Psoas muscle (tissue), 7 donors: ENCODE measurements at regions not wholly inside any gene's neighbourhood (a gene's known extent, or its start where the extent isn't known, plus 50 kb on each side); places are given as distances from the start of the nearest gene placed in this dataset.

Experiments
- ATAC-seq, 4 donors: fragments of 200-7000 bp; cut with Tn5 transposase; one replicate each; pipeline ENCODE4 v1.9.1; 2020; ENCODE audit warnings: moderate library complexity in 3 of 4, mild to moderate bottlenecking in 2 of 4
- DNase-seq, 2 donors: peaks; one replicate each; pipeline ENCODE4 v3.0.0-alpha.2; 2020
- H3K27ac ChIP-seq: fragments of 200-600 bp; one replicate; pipeline ENCODE4 v1.8.0; 2022
- H3K27me3 ChIP-seq, 3 donors: fragments of 200-600 bp in 1 of 3; one replicate each; pipeline versions ENCODE4 v1.6.1 to v1.8.0; 2013 to 2022; ENCODE audit warnings: low read length in 2 of 3, mild to moderate bottlenecking in 2 of 3, moderate library complexity in 1 of 3; ENCODE audit not compliant: insufficient read depth in 3 of 3
- H3K36me3 ChIP-seq, 2 donors: fragments of 200-600 bp in 1 of 2; one replicate each; pipeline versions ENCODE4 v1.6.1 to v1.8.0; 2013 to 2022; ENCODE audit warnings: low read depth in 1 of 2, mild to moderate bottlenecking in 1 of 2, moderate library complexity in 1 of 2; ENCODE audit not compliant: insufficient read depth in 1 of 2
- H3K4me1 ChIP-seq: fragments of 200-600 bp; one replicate; pipeline ENCODE4 v1.8.0; 2022
- H3K4me3 ChIP-seq: fragments of 200-600 bp; one replicate; pipeline ENCODE4 v1.8.0; 2022; ENCODE audit warnings: mild to moderate bottlenecking
- H3K9me3 ChIP-seq: fragments of 200-600 bp; one replicate; pipeline ENCODE4 v1.8.0; 2022
- WGBS, 3 donors: extraction: QIAGEN DNeasy Blood & Tissue Kit; methylation state at CpG; one replicate each; pipeline versions ENCODE4 v1.1.6 to v1.1.7; 2013; 5-methylcytosine and 5-hydroxymethylcytosine counted together
- intact Hi-C, 2 donors: fragments of 100-400 bp; cut with DNase I; formaldehyde crosslinking; loops; one replicate each; pipeline versions ENCODE4 v1.11.0 to v1.14.2; 2022
- TF ChIP-seq, protein P1 (sequence below): fragments of 200-600 bp; IDR thresholded peaks from one replicate; pipeline ENCODE4 v1.8.0; 2022; ENCODE audit warnings: antibody characterized with exemption
- donor health status: healthy with polysubstance abuse.
- donor health status: DM: no; HTN: no; CAD: no; lungs with moderate emphysema.
- donor health status: Bipolar disorder and iron deficiency.
- donor health status: healthy.
- donor health status: DM: yes; HTN: yes; CAD: no.
- donor health status: DM: no; HTN: no; CAD: no.
- donor health status: DM: yes; HTN: yes; CAD: no.

GRCh38 chr12:88658009-88658408 lies 77.7 kb upstream of the KITLG start:
- Histone ChIP-seq H3K4me1 (no peaks in the 10 kb centered on the region), H3K27me3 (no peaks in the 10 kb centered on the region), H3K9me3 (no peaks in the 10 kb centered on the region), H3K4me3 (no peak overlapping the region), H3K27ac (no peak overlapping the region), H3K36me3 (no peaks in the 10 kb centered on the region)
- intact Hi-C loops: no loop called here
- ATAC-seq: no peak
- TF ChIP-seq, protein P1, sequence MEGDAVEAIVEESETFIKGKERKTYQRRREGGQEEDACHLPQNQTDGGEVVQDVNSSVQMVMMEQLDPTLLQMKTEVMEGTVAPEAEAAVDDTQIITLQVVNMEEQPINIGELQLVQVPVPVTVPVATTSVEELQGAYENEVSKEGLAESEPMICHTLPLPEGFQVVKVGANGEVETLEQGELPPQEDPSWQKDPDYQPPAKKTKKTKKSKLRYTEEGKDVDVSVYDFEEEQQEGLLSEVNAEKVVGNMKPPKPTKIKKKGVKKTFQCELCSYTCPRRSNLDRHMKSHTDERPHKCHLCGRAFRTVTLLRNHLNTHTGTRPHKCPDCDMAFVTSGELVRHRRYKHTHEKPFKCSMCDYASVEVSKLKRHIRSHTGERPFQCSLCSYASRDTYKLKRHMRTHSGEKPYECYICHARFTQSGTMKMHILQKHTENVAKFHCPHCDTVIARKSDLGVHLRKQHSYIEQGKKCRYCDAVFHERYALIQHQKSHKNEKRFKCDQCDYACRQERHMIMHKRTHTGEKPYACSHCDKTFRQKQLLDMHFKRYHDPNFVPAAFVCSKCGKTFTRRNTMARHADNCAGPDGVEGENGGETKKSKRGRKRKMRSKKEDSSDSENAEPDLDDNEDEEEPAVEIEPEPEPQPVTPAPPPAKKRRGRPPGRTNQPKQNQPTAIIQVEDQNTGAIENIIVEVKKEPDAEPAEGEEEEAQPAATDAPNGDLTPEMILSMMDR: no peak
- no peak for DNase-seq

- TF ChIP-seq, protein P1: no peak
- intact Hi-C loops: no loop called here
- DNase-seq (no peak), ATAC-seq (no peak)
- no peaks in the 10 kb centered on the region for H3K9me3 ChIP-seq
- no peaks in the 10 kb centered on the region for H3K4me1 ChIP-seq
- no peak overlapping the region for H3K4me3 ChIP-seq
- H3K27me3 ChIP-seq: no peaks in the 10 kb centered on the region
- H3K27ac ChIP-seq: no peak overlapping the region
- no peaks in the 10 kb centered on the region for H3K36me3 ChIP-seq
Measured at GRCh38 chr12:88650715-88651114, 70.4 kb upstream of the KITLG start.

GRCh38 chr12:88648625-88649024 lies 68.4 kb upstream of the KITLG start:
- Histone ChIP-seq H3K36me3 (no peaks in the 10 kb centered on the region), H3K9me3 (no peaks in the 10 kb centered on the region), H3K27ac (no peak overlapping the region), H3K27me3 (no peaks in the 10 kb centered on the region), H3K4me3 (no peak overlapping the region), H3K4me1 (no peaks in the 10 kb centered on the region)
- ATAC-seq: no peak
- TF ChIP-seq, protein P1: no peak
- WGBS, 3 donors: 91 to 98% (median 95%) methylated on average over 1 of the region's 1 CpG
- intact Hi-C loops: no loop called here
- no peak for DNase-seq

DNA sequence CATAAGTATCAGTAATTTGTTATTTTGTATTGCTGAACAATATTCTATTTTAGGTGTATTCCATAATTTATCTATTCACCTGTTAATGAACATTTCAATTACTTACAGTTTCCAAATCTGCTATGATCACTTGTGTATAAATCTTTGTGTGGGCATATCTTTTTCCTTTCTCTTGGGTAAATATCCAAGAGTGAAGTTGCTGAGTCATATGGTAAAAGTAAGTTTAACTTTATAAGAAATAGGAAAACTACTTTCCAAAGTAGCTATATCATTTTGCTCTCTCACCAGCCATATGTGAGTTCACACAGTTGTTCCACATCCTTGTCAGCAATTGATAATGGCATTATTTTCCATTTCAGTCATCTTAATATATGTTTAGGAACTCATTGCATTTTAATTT lies 66.6 kb upstream of the KITLG start:
- intact Hi-C loops: no loop called here
- no peak for ATAC-seq
- H3K9me3 ChIP-seq: no peaks in the 10 kb centered on the region
- no peaks in the 10 kb centered on the region for H3K36me3 ChIP-seq
- H3K27ac ChIP-seq: no peak overlapping the region
- no peaks in the 10 kb centered on the region for H3K4me1 ChIP-seq
- H3K27me3 ChIP-seq: no peaks in the 10 kb centered on the region
- TF ChIP-seq, protein P1: no peak
- no peak for DNase-seq
- no peak overlapping the region for H3K4me3 ChIP-seq

GRCh38 chr12:88645816-88646215 lies 65.5 kb upstream of the KITLG start:
- no peaks in the 10 kb centered on the region for H3K9me3 ChIP-seq
- no peaks in the 10 kb centered on the region for H3K4me1 ChIP-seq
- intact Hi-C loops: no loop called here
- TF ChIP-seq, protein P1: no peak
- no peak overlapping the region for H3K4me3 ChIP-seq
- WGBS, 3 donors: 85 to 90% (median 86%) methylated on average over 1 of the region's 1 CpG
- no peaks in the 10 kb centered on the region for H3K27me3 ChIP-seq
- no peak for DNase-seq
- no peaks in the 10 kb centered on the region for H3K36me3 ChIP-seq
- H3K27ac ChIP-seq: no peak overlapping the region
- no peak for ATAC-seq
